HG02981 (cell line): ENCODE measurements at regions not wholly inside any gene's neighbourhood (a gene's known extent, or its start where the extent isn't known, plus 50 kb on each side); places are given as distances from the start of the nearest gene placed in this dataset.

ENCODE experiments used
- ATAC-seq: cut with Tn5 transposase; IDR thresholded peaks from one replicate; pipeline ENCODE4 v1.9.1; 2021; ENCODE audit warnings: mild to moderate bottlenecking, moderate library complexity; ENCODE audit not compliant: unreplicated experiment

GRCh38 chr1:221286399-221286798, 407.2 kb downstream of the HLX start:
- no peak for ATAC-seq

- ATAC-seq: no peak
Measured at GRCh38 chr1:221289103-221289502, 409.9 kb downstream of the HLX start.

GRCh38 chr1:221290669-221291068, 411.4 kb downstream of the HLX start:
- no peak for ATAC-seq

- ATAC-seq: no peak
Measured at GRCh38 chr1:221291113-221291512, 411.9 kb downstream of the HLX start.

DNA sequence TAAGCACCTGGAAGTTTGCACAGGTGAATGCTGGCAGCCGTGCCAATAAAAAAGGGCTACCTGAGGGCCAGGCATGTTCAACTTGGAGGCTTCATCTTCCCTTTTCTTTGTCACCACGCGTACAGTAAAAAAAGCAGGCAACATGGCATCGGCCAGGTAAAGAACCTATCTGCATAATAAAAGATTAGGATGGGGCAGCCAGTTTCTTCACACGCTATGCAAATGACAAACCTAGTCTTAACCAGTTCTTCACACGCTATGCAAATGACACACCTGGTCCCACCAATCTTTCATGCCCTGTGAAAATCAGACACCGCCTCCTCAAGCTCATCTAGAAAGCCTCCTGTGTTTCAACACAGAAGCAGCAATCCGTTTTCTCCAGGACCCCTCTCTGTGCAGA, 413.4 kb downstream of the HLX start:
- no peak for ATAC-seq

DNA sequence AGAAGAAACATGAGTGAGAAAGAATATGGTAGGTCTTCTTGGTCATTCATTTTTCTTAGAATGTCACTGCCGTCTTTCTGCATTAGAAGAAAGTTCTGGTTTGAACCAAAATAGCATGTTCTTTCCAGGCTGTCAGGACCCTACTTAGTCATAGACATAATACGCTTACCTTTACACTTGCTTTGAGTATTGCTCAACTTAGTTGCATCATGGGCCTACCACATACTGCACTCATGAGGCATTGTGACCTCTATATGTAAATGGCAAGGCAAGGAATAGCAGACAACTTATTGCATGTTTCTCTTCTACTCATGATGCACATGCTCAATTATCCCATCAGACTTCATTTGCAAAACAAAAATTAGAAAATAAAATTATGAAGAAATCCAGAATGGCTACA, 415.0 kb downstream of the HLX start:
- ATAC-seq: no peak

- ATAC-seq: no peak
Measured at GRCh38 chr1:221302357-221302756, 423.1 kb downstream of the HLX start.

DNA sequence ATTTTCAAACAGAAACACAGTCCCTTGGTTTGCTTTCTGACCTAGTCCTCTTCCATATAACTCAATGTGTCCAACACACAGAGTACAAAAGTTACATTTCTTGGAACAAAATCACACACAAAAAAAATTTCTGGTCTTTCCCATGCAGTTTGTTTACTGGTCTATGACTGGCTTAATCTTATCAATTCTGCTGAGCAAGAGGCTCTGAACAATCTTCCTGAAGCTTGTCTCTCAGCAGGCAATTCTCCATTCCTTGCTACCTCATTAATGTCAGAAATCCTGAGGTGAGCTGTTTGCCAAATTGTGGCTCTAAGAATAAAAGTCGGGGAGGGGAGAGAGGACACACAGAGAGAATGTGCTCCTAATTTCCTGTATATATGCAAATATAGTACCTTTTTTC, 423.6 kb downstream of the HLX start:
- no peak for ATAC-seq

DNA sequence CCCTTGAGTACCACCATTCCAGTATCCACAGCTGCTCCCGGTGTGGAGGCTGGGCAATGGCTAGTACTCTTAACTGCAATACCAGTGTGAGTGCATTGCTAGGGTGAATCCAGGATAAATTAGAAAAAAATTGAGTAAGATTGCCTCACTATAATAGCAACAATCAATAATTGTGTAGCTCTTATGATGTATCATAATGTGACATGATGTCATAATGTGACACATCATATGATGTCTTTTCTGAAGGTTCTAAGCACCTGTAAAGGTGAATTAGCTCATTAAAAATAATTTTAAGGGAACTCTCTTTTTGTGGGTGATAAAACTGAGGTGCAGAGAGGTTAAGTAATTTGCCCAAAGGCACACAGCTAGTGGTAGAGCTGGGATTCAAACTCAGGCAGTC, 424.4 kb downstream of the HLX start:
- ATAC-seq: no peak

DNA sequence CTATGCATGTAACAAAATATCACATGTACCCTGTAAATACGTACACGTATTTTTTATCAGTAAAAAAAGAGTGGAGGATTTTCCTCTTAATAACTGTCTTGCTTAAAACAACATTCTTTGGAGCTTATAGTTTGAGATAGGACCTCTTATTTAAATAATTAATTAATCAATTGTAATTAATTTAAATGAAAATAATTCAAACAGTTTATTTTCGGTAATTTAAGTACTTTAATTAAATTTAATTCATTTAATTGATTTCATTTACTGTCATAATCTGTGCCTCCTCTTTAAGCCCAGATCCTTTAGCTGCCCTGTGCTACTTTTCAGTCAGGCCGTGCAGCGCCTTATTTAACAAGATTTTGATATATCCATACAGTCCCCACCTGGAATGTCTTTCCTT, 427.0 kb downstream of the HLX start:
- no peak for ATAC-seq

GRCh38 chr1:221308534-221309511, 429.6 kb downstream of the HLX start:
- ATAC-seq: no peak

GRCh38 chr1:221309723-221310122, 430.5 kb downstream of the HLX start:
- no peak for ATAC-seq

DNA sequence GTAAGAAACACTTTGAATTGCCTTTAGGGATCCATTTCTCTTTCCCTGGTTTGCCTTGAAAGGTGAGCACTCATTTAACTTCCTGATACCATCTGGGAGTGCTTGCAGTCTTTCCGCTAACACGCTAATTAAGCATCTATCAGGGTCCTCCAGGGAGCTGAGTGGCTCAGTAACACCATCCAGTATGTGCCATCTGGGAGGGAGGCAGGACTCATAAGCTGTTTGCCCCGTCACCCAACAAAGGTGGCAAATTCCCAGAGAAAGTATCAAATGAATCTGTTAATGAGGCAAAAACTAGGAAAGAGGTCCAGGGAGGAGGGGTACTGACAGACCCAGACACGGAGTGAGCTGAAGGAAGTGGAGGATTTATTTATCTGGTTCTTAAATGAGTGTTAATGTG, 430.9 kb downstream of the HLX start:
- ATAC-seq: no peak

GRCh38 chr1:221315330-221315729, 426.6 kb downstream of the DUSP10 start:
- ATAC-seq: no peak

DNA sequence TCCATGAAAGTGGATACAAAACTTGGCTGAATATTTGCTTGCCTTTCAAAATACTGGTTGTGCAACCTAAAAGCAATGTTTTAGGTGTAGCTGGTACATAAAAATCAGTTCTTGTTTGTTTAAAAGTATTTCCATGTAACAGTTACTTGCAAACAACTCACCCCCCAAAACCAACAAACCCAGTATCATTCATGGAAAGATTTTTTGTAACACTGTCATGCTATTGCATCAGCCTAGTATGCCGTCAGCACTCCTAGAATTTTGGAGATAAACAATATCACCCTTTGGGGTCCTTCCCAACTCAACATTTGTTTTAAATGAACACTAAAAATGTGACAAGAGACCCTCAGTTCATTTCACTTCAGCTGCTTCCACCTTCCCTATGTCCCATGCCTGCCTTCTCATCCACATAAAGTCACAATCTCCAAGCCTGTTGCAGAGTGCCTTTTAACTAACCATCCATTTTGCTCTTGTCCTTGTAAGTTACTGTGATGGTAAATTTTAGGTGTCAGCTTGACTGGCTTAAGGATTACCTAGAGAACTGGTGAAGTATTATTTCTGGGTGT, 425.3 kb downstream of the DUSP10 start:
- no peak for ATAC-seq

GRCh38 chr1:221317537-221317936, 424.4 kb downstream of the DUSP10 start:
- ATAC-seq: no peak

DNA sequence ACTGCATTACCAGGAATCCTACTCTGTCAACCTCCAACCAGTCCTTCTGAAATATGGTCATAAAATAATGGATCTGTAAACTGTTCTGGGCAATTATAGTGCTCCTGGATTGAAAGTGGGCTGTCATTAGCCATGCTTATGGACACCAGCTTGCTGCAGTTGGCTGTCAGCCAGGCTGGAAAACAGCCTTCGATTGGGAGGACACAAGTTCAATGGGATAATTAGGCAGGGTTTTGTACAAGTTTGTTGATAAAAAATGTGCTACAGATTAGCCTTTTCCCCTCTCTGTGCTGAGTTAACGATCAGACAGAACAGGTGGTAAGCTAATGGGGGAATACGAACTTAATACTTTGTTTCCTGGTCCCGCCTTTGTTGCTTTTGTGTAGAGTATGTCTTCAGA, 413.9 kb downstream of the DUSP10 start:
- ATAC-seq: no peak

DNA sequence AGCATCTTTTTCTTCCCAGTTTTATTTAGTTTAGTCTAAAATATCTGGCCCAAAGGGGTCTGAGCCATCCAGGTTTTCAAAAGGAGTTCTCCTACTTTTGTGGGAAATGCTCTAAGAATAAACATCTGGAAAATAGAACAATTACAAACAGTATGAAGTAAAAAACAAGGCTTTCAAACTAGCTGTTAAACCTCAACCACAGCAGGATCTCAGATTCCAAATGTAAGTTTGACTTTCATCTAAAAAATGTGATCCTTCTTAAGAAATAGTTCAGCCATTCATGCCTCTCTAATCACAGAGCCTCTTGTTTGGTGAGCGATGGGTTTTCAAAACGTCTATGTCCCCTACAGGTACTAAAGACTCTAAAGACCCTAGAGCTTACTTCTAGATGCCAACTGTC, 413.5 kb downstream of the DUSP10 start:
- no peak for ATAC-seq

DNA sequence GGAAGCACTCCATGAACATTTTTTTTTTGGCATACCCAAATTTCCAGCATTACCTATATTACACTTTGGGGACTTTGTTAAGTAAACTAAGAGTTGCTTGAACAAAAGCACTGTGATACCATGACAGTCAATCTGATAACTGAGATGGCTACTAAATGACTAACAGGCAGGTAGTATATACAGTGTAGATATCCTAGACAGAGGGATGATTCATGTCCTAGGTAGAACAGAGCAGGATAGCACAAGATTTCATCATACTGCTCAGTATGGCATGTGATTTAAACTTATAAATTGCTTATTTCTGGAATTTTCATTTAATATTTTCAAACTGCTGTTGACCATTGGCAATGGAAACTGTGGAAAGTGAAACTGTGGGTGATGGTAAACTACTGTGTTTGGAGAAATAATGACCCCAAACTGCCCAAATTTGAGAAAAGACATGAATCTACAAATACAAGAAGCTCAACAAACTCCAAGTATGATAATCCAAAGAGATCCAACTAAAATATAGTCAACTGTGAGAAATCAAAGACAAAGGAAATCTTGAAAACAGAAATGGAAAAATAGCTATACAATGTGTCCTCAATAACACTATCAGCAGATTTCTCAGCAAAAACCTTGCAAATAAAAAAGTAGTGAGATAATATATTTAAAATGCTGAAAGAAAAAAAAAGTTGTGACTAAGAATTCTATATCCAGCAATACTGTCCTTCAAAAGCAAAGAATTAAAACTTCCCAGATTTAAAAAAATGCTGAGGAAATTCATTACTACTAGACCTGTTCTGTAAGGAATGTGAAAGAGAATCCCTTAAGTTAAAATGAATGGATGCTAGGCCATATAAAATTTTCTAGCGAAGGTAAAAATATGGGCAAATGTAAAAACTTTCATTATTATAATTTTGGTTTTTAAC, 410.4 kb downstream of the DUSP10 start:
- ATAC-seq: no peak

GRCh38 chr1:221334062-221334461, 407.8 kb downstream of the DUSP10 start:
- ATAC-seq: no peak
